HL-60/S4 (cell line): ENCODE measurements at regions not wholly inside any gene's neighbourhood (a gene's known extent, or its start where the extent isn't known, plus 50 kb on each side); places are given as distances from the start of the nearest gene placed in this dataset.
"Not testable (repeated sequence)": the region's sequence is repeated elsewhere in the genome, so short reads cannot be mapped to it uniquely, and the experiment has no call there.

ENCODE experiments used
- in situ Hi-C: fragments of 300-500 bp; cut with MboI; formaldehyde crosslinking; loops from 2 replicates; pipeline ENCODE4 v1.14.3; 2022; ENCODE audit warnings: low sequenced_read_pairs

DNA sequence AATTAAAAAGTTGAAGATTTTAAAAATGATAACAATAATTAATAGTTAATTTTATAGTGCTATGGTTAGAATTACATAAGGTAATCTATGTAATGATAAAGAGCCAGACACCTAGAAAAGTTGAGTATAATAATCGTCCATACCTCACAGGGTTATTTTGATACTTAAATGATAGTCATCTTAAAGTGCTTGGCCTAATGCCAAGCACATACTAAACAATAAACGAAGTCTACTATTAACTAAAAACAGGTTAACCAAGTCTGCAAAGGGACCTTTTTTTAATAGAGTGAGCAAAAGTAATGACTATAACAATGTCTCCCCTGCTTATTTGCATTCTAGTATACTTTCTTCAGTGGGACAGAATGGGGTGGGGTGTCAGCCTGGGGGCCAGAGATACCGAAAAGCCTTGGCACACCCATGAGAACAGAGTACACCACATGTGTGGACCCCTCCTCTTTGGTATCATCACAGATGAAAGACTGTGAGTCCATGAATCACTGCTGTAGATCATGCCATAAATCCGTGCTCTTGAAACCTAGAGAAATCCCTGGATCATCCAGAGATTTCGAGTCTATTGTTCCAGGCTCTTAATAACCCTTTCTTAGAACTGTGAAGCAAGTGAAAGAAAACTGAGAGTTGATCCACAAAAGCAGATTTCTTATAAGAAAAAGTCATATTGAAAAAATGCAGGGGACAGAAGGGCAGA, 249.5 kb downstream of the PRELID2 start:
- in situ Hi-C loops = no loop called here

DNA sequence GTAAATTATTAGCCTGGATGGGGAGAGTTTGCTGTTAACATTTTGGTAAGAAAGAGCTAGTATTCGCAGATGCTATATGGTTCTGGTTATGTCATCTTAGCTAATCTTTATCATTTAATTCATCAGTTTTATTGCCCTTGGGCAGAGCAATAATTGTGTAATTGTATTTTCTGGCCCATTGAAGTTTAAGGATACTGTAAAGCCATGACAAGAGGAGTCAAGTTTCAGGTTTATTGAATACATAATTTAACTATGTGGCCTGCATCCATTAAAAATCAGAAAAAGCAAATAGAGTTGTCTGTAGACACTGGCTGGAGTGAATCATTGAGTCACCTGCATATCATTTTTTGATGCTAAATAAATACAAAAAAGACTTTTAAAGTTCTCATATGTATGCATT, 255.8 kb downstream of the PRELID2 start:
- in situ Hi-C loops = no loop called here

DNA sequence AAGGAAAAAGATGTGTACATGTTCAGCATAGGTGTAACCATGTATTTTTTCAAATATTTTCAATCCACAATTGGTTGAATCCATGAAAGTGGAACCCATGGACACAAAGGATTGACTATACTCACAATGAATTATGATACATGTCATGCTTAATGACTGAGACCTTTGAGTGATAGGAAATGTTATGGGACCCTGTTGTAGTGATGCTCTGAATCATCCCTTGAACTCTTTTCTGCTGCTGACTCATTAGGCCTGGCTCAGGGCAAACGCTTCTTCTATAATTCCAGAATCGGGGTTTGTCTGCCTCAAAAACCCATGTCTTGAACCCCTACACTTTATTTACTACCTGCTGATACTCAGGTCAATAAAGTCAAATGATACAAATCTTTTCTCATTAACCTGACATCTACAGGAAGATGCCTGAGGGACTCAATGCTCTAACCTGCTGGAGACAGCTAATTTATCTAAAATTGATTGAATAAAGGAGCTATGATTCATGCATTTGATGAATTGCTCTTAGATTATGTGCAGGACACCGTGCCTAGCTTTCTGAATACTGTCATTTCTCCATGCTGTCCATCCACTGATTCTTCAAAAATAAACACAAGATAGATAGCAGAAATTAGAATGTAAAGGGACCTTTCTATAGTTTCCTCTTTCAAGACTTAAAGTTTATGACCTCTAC, 260.1 kb downstream of the PRELID2 start:
- in situ Hi-C loops = no loop called here

DNA sequence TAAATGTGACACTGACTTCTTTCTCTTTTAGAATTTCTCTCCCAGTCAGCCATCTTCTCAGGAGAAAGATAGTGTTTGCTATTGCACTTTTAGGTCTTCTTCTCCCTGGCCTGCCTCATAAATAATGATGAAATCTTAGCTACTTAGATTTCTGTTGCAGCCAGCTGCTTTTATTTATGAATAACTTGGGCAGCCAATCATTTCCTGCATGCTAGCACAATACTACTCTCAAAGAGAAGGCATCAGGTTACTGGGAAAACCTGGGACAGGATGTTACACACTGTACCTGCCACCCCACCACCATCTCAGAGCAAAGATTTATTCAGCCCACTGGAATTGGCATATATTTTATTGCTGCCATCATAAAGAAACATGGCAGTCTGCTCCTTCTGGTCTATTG, 266.6 kb downstream of the PRELID2 start:
- in situ Hi-C loops = no loop called here

DNA sequence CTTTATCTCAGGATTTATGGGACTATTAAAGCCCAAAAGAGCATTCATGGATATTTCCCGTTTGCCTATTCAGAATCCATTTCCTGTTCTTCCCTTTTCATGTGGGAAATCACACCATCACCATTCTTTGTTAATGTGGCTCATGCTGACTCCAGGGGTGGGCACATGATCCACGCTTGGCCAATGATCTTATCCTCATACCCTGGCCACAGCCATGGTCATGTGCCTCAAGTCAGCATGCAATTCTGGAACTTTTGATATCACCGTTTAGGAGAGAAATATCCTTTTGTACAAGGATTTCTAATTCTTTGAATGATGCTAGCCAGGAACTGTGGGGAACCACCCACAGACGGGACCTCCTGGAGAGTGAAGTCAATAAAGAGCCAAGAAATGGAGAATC, 272.2 kb downstream of the PRELID2 start:
- in situ Hi-C loops = no loop called here

DNA sequence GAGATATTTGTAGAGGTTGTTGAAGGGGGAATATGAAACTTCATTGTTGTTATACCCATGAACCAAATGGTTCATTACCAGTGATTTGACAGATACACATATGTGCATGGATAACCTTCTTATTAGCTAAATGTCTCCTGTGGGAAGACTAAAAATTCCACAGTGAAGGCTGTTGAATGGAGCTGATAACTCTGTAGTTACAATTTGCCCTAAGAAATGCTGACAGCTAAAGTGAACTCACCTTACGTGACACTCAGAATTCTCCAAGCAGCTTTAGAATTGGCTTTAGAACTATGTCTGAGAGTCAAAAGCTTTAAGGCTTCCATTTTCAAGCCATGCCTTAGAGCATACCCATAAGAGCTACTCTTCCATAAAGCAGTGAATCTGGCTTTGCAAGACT, 276.9 kb downstream of the PRELID2 start:
- in situ Hi-C loops = no loop called here

DNA sequence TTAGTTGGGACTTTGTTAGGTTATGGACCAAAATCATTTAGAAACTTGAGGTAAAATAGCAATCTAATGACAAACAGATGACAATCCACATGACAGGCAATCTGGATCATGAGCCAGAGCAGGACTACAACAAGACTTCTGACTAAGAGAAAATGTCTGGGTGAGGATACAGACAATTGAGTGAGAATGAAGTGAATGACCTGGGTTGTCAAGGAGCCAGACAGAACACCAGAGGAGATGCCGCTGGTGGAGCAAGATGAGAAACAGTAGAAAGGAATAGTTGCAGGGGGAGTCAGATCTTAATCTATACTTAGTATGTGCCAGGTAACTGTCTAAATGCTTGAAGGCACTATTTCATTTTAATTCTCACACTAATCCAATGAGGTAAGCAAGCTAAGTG, 277.8 kb downstream of the PRELID2 start:
- in situ Hi-C loops = no loop called here

DNA sequence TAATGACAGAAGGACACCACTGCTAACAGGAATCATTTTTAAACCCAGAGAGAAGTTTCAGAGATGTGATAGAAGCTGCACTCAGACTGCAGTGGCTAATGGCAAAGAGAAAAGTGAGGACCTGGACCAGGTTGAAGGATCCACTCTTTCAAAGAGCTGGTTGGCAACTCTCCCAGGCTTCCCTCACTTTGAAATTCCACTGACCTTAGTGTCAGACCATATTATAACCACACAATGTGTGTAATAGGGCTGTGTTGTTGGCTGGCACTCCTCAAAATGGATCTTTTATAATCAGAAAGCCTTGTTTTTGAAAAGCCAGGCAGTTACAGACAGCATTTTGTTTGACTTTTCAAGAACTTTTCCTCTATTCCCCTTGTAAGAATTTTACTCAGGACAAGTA, 280.7 kb downstream of the PRELID2 start:
- in situ Hi-C loops = no loop called here

DNA sequence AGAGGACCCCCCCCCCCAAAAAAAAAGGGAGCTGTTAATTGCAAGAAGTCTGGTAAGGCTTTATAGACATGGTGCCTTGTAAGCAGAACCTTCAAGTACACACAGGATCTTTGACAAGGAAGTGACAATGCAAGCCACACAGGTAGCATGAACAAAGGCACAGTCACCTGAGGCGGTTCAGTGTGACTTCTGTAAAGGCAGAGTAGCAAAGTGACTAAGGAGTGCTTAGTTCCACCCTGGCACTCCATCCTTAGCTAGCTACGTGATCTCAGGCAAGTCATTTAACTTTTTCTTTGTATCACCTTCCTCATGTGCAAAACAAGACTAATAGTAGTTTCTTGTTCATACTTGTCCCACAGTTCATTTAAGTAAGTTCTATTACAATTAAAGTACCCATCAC, 282.0 kb downstream of the PRELID2 start:
- in situ Hi-C loops = no loop called here

DNA sequence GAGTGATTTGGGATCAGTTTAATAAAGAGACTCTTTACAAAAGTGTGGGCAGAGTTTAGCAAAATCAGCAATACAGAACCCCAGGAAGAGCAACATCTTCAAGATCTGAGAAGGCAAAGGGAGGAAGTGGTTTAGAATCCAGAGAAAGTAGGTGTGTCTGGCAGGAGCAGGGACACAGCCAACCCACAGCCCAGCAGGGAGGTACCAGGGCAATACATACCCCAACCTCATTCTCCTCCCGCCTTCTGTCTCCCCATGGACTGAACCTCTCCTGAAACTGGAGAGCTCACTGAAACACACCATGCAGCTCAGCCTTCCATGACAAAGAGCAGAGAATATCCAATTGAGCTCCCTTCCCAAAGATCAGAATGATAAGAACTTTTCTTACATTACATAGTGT, 283.4 kb downstream of the PRELID2 start:
- in situ Hi-C loops = no loop called here

DNA sequence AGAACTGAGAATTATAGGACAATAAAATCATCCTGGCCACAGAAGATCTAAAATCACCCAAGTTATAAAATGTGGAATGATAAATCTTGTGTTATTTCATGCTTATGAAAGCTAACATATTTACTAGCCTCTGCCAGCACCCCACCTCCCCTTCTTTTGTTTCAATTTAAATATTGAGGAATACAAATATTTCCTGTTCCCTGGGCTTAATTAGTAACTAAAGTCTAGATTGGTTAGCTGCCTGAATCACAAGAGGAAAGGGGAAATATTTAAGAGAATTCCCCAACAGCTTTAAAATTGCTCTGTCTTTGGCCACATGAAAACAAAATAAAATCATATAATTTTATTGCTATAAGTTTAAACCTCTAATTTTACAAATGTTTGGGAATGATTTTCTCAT, 287.0 kb downstream of the PRELID2 start:
- in situ Hi-C loops = no loop called here

DNA sequence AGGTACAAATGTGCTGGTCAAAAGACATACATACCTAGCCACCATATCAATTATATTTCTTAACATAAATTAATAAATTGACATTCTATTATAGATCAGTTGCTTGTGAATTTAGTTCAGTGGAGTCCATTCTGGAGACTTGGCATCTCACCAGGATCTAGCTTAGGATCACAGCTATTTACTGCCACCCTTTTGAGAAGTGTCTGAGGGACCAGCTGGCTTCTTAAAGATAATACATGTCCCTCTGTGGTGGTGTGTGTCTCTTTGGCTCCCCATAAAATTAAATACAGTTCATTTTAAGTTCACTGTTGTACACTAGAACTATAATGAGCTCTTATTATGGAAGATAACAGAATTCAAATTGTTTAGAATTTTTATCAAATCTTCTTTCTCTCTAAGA, 290.7 kb downstream of the PRELID2 start:
- in situ Hi-C loops = no loop called here

DNA sequence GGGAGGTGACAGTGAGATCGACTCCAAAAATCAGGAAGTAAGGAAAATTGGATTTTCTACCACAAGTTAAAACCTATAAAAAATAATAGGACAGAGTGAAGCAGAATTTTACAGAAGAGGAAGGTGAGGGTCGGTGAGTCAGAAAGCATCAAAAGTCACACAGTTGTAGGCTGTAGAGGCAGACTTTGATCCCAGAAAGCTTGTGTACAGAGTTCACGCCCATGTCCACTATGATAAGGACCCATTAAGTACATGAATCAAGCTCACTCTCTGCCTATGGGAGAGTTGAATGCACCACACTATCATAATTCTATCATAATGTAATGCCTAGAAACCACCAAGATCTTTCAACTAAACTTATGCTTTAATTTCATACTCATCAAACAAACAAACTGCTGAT, 291.2 kb downstream of the PRELID2 start:
- in situ Hi-C loops = no loop called here

DNA sequence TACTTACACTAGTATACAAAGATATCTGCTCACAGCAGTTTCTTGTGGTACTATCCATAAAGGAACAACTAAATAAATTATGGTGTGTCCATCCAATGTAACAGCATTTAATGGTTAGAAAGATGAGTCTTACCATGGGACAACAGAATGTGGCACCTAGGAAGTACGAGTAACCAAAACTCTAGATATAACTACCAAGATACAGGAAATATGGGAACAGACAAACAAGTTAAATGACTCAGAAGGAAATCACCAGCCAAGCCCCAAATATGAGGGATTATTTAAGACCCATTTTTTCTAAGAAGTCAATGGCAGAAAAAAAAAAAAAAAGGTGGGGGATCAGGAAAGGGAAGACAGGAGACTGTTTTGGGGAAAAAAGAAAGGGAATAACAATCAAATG, 294.8 kb downstream of the PRELID2 start:
- in situ Hi-C loops = no loop called here

DNA sequence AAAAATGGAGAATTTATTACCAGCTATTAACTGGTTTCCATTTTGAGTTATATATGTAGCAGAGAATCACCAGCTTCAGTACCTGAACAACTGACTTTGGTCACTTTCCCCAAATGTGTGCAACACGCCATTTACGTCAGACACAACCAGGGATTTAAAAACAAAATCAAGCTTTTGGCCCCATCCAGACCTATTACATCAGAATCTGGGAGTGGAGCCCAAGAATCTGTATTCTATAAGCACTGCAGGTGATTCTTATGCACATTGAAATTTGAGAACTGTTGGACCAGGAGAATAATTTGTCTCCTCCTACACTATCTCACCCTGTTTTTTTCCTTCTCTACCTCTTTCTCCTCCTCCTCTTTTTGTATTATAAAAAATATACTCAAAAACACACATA, 295.9 kb downstream of the PRELID2 start:
- in situ Hi-C loops = no loop called here

DNA sequence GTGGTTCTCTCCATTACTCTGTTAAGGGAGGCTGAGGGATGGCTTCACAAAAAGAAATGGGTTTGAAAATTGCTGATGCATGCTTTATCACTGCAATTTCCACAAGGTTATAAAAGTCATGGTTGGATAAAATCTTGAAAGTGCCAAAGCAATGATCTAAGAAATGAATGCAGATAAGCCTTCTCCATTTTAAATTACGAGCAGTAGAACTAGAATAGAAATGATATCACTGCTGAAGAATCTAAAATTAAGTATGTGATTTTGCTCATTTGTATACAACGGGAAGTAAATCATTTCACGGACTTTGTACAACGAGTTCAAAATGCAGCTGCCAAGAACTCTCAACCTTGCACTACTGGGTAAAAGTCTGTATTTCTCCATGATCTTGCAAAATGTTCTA, 299.0 kb downstream of the PRELID2 start:
- in situ Hi-C loops = no loop called here

DNA sequence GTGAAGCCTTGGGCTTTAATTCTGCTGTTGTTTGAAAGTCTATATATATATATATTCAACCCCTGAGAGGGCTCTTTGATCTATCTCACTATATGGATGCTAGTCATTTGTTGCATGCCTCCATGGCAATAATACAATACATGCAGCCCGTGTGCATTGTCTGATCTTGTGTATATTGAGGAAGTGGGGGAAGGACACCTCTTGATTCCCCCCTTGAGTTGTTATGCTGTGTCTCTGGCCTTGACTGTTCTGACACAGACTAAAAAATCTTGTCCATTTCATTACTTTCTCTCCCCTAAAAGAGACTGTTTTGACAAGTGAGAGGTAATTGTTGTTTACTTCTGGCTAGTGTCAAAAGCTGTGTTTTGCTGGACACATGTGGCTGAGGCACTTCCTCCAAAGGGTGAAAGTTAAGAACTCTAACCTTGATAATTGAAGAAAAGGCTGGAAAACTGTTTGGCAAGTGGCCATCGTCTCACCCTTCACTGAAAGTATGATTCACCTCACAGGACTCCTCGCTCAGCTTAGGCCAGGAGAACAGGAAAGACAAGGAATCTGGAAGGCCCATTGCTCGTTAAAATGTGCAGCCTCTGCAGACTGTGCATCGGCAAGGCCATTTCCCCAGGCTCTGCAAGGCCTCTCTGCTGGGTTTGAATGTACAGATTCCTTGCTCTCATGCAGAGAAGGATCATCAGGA, 304.0 kb downstream of the PRELID2 start:
- in situ Hi-C loops = no loop called here

DNA sequence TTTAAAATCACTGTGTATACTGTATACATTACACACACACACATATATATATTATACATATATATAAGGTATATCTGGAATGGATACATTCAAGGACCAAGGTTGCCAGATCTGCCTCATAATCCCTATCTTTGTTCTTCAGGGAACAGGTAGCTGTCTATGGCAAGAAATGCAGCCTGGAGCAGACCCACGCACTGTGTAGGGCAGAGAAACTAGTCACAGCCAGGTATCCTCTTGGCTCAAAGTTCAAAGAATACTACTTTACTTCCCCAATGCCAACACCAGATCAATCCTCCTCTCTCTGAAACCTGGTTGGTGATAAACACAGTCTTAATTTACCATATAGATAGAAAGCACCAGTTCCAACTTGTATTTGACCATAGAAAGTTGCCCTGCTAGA, 313.6 kb downstream of the PRELID2 start:
- in situ Hi-C loops = no loop called here

DNA sequence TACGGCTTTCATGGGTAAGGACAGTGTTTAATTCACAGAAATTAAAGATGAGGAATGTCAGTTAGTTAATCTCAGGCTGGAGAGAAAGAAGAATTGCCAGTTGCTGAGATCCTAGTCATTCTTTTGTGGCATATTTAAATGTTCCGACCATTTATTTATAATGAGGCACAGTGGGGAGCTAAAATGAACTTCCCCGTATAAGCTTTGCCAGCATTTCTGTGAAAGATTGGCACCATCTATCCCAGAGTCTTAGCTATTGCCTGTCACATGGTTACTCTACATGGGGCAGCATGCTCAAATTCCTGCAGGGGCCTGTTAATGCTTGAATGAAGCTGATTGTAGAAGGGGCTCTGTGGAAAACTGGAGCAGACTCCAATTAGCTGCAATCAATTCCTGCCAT, 314.1 kb downstream of the PRELID2 start:
- in situ Hi-C loops = no loop called here

DNA sequence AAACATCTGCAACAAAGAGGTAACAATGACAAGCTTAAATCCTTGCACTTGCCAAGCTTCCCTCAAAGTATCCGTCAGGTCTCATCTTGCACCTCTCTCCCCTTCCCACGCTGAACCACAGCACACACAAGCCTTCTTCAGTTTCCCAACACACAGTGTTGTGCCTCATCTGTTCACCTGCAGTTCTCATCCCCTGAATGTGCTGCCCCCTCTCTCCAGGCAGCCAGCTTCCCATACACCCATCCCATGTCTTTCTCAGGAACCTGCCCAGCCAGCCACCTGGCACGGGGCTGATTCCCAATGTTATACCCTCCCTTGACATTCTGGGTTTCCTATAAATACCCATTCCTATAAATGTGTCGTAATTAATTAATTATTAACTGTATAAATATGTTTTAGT, 314.8 kb downstream of the PRELID2 start:
- in situ Hi-C loops = no loop called here

DNA sequence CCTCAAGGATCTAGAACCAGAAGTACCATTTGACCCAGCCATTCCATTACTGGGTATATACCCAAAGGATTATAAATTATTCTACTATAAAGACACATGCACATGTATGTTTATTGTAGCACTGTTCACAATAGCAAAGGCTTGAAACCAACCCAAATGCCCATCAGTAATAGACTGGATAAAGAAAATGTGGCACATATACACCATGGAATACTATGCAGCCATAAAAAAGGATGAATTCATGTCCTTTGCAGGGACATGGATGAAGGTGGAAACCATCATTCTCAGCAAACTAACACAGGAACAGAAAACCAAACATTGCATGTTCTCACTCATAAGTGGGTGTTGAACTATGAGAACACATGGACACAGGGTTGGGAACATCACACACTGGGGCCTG, 317.6 kb downstream of the PRELID2 start:
- in situ Hi-C loops = not testable (repeated sequence)

DNA sequence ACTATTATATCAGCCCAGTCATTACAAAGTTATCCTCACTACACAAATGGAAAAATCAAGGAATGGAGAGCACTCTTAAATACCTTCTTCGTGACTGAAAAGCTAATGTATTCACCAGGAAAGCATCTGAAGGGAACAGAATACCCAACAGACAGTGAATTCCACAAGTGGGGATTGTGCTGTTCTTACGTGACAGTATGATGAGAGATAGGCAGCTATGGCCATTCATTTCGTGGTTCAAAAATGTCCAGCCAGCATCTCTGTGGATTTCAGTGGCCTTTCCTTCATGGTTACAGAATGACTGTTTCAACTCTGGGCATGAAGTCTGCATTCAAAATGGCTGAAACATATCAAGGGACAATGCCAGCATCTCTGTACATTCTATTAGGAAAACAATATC, 323.8 kb downstream of the PRELID2 start:
- in situ Hi-C loops = no loop called here
